Common myeloid progenitor, CD34-positive (primary cell): ENCODE measurements at regions not wholly inside any gene's neighbourhood (a gene's known extent, or its start where the extent isn't known, plus 50 kb on each side); places are given as distances from the start of the nearest gene placed in this dataset.
"Not testable (repeated sequence)": the region's sequence is repeated elsewhere in the genome, so short reads cannot be mapped to it uniquely, and the experiment has no call there.

Source experiments
- CTCF ChIA-PET: fragments of 350-600 bp; sonication (Branson Sonifier 250); formaldehyde crosslinking; loops from one replicate; lab custom pipeline; 2021; ENCODE audit warnings: antibody characterized with exemption; lab: Charles Lee
- POLR2A ChIA-PET: fragments of 350-600 bp; sonication (Branson Sonifier 250); formaldehyde crosslinking; loops from one replicate; lab custom pipeline; 2021; ENCODE audit warnings: antibody characterized with exemption; lab: Charles Lee
- DNase-seq, 3 donors: peaks; one replicate each; pipeline versions ENCODE4 v3.0.0 to v3.0.0-alpha.2; 2013
- H3K27ac ChIP-seq, 2 experiments: 1 replicate in 1 of 2; 2 replicates in 1 of 2; pipeline ENCODE4 v1.7.0; 2013; ENCODE audit warnings: inconsistent platforms in 2 of 2, low read length in 2 of 2, mild to moderate bottlenecking in 2 of 2, low read depth in 1 of 2, moderate library complexity in 1 of 2; ENCODE audit not compliant: severe bottlenecking in 2 of 2, insufficient read depth in 1 of 2, poor library complexity in 1 of 2
- H3K27me3 ChIP-seq, 5 experiments: replicated peaks in 2 of 5; 1 replicate in 3 of 5; 2 replicates in 2 of 5; pipeline versions ENCODE4 v1.6.1 to v1.7.0; 2013; ENCODE audit warnings: low read length in 4 of 5, mild to moderate bottlenecking in 2 of 5, moderate library complexity in 2 of 5, inconsistent platforms in 1 of 5; ENCODE audit not compliant: insufficient read depth in 5 of 5, control insufficient read depth in 4 of 5
- H3K36me3 ChIP-seq, 4 experiments: 1 replicate in 2 of 4; 2 replicates in 2 of 4; pipeline versions ENCODE4 v1.6.1 to v1.7.0; 2013; ENCODE audit warnings: low read length in 3 of 4, control low read depth in 1 of 4, mild to moderate bottlenecking in 1 of 4; ENCODE audit not compliant: control insufficient read depth in 4 of 4, insufficient read depth in 4 of 4
- H3K4me1 ChIP-seq, 4 experiments: 1 replicate in 3 of 4; 2 replicates in 1 of 4; pipeline versions ENCODE4 v1.6.1 to v1.7.1; 2013; ENCODE audit warnings: low read length in 3 of 4, mild to moderate bottlenecking in 3 of 4, control low read depth in 1 of 4, inconsistent platforms in 1 of 4, moderate library complexity in 1 of 4; ENCODE audit not compliant: control insufficient read depth in 4 of 4, insufficient read depth in 4 of 4; ENCODE audit errors: control extremely low read depth in 1 of 4
- H3K4me3 ChIP-seq, 7 experiments: 1 replicate in 4 of 7; 2 replicates in 3 of 7; pipeline versions ENCODE4 v1.5.1 to v1.7.0; 2013; ENCODE audit warnings: mild to moderate bottlenecking in 7 of 7, low read length in 6 of 7, moderate library complexity in 6 of 7, inconsistent platforms in 2 of 7, low read depth in 2 of 7, control low read depth in 1 of 7; ENCODE audit not compliant: insufficient read depth in 4 of 7, control insufficient read depth in 1 of 7; ENCODE audit errors: extremely low read depth in 1 of 7
- H3K9me3 ChIP-seq, 5 experiments: 1 replicate in 4 of 5; 2 replicates in 1 of 5; pipeline versions ENCODE4 v1.6.1 to v1.7.1; 2013; ENCODE audit warnings: low read length in 4 of 5, mild to moderate bottlenecking in 2 of 5, inconsistent platforms in 1 of 5, low read depth in 1 of 5, moderate library complexity in 1 of 5; ENCODE audit not compliant: control insufficient read depth in 4 of 5, insufficient read depth in 2 of 5; ENCODE audit errors: control extremely low read depth in 1 of 5
- WGBS: methylation state at CpG from one replicate; pipeline ENCODE4 v1.1.5; 2013; ENCODE audit not compliant: insufficient coverage; 5-methylcytosine and 5-hydroxymethylcytosine counted together

DNA sequence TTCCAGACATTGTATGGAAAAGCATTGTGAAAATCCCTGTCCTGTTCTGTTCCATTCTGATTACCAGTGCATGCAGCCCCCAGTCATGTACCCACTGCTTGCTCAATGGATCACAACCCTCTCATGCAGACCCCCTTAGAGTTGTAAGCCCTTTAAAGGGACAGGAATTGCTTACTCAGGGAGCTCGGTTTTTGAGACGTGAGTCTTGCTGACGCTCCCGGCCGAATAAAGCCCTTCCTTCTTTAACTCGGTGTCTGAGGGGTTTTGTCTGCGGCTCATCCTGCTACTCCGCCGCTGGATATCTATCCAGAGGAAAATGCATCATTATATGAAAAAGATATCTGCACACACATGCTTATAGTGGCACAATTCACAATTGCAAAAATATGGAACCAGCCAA is 1425.6 kb downstream of the STIM2 start:
- H3K27me3 ChIP-seq, H3K36me3 ChIP-seq, H3K4me3 ChIP-seq, DNase-seq, H3K4me1 ChIP-seq, H3K9me3 ChIP-seq, CTCF ChIA-PET, H3K27ac ChIP-seq, POLR2A ChIA-PET: not testable (repeated sequence)
- WGBS, result 100% methylated on average over 5 of the region's 9 CpGs

- no peaks in the 10 kb centered on the region for H3K4me1 ChIP-seq
- ChIA-PET CTCF (no interaction called here), POLR2A (no interaction called here)
- no peak for DNase-seq
- H3K4me3 ChIP-seq, result no peak overlapping the region
- H3K36me3 ChIP-seq, result no peaks in the 10 kb centered on the region
- no peaks in the 10 kb centered on the region for H3K9me3 ChIP-seq
- 100% methylated on average over 2 of the region's 3 CpGs for WGBS
- H3K27ac ChIP-seq, result no peak overlapping the region
- H3K27me3 ChIP-seq, result no peaks in the 10 kb centered on the region
Measured at GRCh38 chr4:28287831-28288233, 1427.2 kb downstream of the STIM2 start.

- no peak overlapping the region for H3K4me3 ChIP-seq
- no peaks in the 10 kb centered on the region for H3K27me3 ChIP-seq
- POLR2A ChIA-PET, result no interaction called here
- H3K27ac ChIP-seq, result no peak overlapping the region
- H3K9me3 ChIP-seq, result no peaks in the 10 kb centered on the region
- no peaks in the 10 kb centered on the region for H3K4me1 ChIP-seq
- no peak for DNase-seq
- WGBS, result 90% methylated on average over 1 of the region's 1 CpG
- CTCF ChIA-PET, result no interaction called here
- no peaks in the 10 kb centered on the region for H3K36me3 ChIP-seq
Measured at GRCh38 chr4:28296239-28296638, 1435.6 kb downstream of the STIM2 start.

DNA sequence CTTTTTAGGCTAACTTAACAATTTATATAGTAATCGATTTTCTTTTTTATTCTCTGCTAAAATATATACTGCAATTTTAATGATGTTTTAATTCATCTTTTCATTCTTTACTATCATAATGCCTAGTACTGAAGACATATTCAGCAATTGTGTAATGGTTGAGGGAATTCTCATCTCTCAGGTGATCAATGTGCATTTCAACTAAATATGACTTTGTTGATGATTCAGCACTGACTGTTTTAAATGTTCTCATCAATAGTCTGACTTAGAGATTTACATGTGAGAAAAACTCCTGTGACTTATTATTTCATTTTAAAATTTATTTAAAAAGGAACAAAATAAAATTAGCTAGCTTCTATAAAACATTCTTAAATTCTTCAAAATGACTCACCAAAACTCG is 1450.3 kb downstream of the STIM2 start:
- Histone ChIP-seq H3K9me3 (no peaks in the 10 kb centered on the region), H3K4me1 (no peaks in the 10 kb centered on the region), H3K27me3 (no peaks in the 10 kb centered on the region), H3K36me3 (no peaks in the 10 kb centered on the region), H3K27ac (no peak overlapping the region), H3K4me3 (no peak overlapping the region)
- CTCF ChIA-PET, result no interaction called here
- POLR2A ChIA-PET, result no interaction called here
- DNase-seq, result no peak
- WGBS, result no CpG with 5 or more reads among the region's 2 CpGs

DNA sequence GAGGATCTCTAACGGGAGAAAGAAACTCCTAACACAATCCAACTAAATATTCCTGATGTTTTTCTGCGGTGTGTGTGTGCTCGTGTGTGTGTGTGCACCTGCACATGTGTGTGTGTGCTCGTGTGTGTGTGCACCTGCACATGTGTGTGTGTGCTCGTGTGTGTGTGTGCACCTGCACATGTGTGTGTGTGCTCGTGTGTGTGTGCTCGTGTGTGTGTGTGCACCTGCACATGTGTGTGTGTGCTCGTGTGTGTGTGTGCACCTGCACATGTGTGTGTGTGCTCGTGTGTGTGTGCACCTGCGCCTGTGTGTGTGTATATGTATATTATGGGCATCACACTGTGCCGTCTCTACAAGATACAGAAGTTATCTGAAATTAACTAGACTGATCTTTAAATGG is 1451.9 kb downstream of the STIM2 start:
- CTCF ChIA-PET, result interaction anchor here (1.4 kb wide), 1 partner anchor 9 kb away, joined by 3 read pairs; no protein-coding TSS in a partner anchor
- H3K36me3 ChIP-seq, H3K9me3 ChIP-seq, H3K27me3 ChIP-seq, H3K4me1 ChIP-seq, H3K4me3 ChIP-seq, H3K27ac ChIP-seq, DNase-seq, POLR2A ChIA-PET: not testable (repeated sequence)
- 90% methylated on average over 4 of the region's 11 CpGs for WGBS

DNA sequence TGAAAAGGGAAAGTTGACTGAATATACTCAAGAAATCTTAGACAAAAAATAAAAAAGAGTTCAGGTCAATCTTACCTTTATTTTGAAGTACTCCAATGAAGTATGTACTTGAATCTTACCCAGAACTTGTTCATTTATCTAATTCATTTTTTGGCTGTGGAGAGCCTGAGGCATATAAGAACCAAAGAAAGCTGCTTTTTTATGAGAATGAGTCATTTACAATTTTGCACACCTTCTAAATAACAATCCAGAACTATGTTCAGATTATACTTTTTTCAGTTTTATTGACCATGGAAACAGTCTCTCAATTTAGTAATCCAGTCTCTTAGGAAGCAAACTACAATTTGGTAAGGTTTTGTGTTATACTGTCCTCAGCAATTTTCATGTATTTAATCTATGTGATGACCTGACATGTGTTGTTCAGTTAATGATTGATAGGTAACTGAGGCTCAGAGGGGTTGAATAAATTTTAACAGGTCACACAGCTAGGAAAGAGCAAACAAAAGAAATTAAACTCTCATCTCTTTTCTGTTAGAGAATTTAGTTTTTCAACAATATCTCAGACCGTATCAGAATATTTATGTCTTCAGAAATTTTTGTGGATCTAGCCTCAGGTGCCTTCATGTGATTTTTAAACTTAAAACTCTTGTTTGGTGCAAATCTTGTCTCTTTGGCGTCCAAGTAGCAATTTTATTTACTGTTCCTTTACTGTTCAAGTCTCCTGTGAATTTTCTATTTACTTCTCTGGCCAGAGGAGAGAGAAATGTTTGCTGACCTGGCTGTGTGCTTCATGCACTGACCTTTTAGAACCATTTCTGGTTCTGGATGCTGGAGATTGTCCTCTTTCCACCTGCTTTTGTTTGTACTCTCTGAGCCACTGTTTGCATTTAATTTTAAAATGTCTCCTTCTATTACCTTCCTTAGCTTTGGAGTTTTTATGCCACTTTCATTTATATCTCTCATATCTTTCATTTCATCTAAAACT is 1453.4 kb downstream of the STIM2 start:
- CTCF ChIA-PET, result no interaction called here
- Histone ChIP-seq H3K4me1 (no peaks in the 10 kb centered on the region), H3K4me3 (no peak overlapping the region), H3K27ac (no peak overlapping the region), H3K36me3 (no peaks in the 10 kb centered on the region), H3K9me3 (no peaks in the 10 kb centered on the region), H3K27me3 (no peaks in the 10 kb centered on the region)
- WGBS, result 100% methylated on average over 1 of the region's 2 CpGs
- POLR2A ChIA-PET, result no interaction called here
- no peak for DNase-seq

- Histone ChIP-seq H3K27ac (no peak overlapping the region), H3K36me3 (no peaks in the 10 kb centered on the region), H3K4me3 (no peak overlapping the region), H3K9me3 (no peaks in the 10 kb centered on the region), H3K4me1 (no peaks in the 10 kb centered on the region), H3K27me3 (no peaks in the 10 kb centered on the region)
- DNase-seq, result no peak
- ChIA-PET CTCF (no interaction called here), POLR2A (no interaction called here)
- 100% methylated on average over 1 of the region's 2 CpGs for WGBS
Measured at GRCh38 chr4:28317221-28317620, 1456.6 kb downstream of the STIM2 start.
